HepG2 (cell line): ENCODE measurements at regions not wholly inside any gene's neighbourhood (a gene's known extent, or its start where the extent isn't known, plus 50 kb on each side); places are given as distances from the start of the nearest gene placed in this dataset.

Experiments used
- ATAC-seq: fragments of 200-7000 bp; cut with Tn5 transposase; 3 replicates; pipeline ENCODE4 v1.9.1; 2020; ENCODE audit warnings: mild to moderate bottlenecking, moderate library complexity
- BruUV-seq: library from RNA; stranded (reverse); fragments of 400-500 nt; replicated peaks from 2 replicates; lab custom pipeline; 2021; lab: Mats Ljungman, UMichigan
- CTCF ChIA-PET: fragments of 300-600 bp; formaldehyde crosslinking; extraction: SDS; loops from one replicate; lab custom pipeline; 2021; ENCODE audit warnings: low total read pairs, inconsistent platforms, low intra/inter-chr PET ratio; lab: Yijun Ruan, JAX
- POLR2A ChIA-PET: fragments of 350-600 bp; sonication (Branson Sonifier 250); formaldehyde crosslinking; loops from one replicate; lab custom pipeline; 2020; ENCODE audit warnings: antibody characterized with exemption, inconsistent platforms; lab: Yijun Ruan, JAX
- DNase-seq: peaks from one replicate; pipeline ENCODE4 v3.0.0-alpha.2; 2015; ENCODE audit warnings: low spot score
- FAIRE-seq: peaks from 3 replicates; lab custom pipeline; 2011; peaks lifted over from hg19 to GRCh38; lab: Jason Lieb, UNC
- H2AFZ ChIP-seq: one replicate; pipeline ENCODE4 v1.6.1; 2011; ENCODE audit warnings: low read length, inconsistent platforms
- H3K27ac ChIP-seq: fragments of 300-600 bp; 3 replicates; pipeline ENCODE4 v1.8.0; 2011; ENCODE audit warnings: mixed run types, mild to moderate bottlenecking, mixed read lengths, low read length, inconsistent platforms; ENCODE audit not compliant: insufficient read depth; ENCODE audit errors: extremely low read length
- H3K27me3 ChIP-seq, 2 experiments: fragments of 200-600 bp in 1 of 2; 2 replicates in 1 of 2; 3 replicates in 1 of 2; pipeline versions ENCODE4 v1.6.0 to v1.8.0; 2011; ENCODE audit warnings: low read length in 2 of 2, mild to moderate bottlenecking in 2 of 2, moderate library complexity in 2 of 2, inconsistent platforms in 1 of 2; ENCODE audit not compliant: insufficient read depth in 2 of 2, control insufficient read depth in 1 of 2
- H3K36me3 ChIP-seq, 2 experiments: fragments of 200-600 bp in 1 of 2; replicated peaks in 1 of 2; 2 replicates in 1 of 2; 3 replicates in 1 of 2; pipeline versions ENCODE4 v1.5.1 to v1.8.0; 2011; ENCODE audit warnings: low read length in 2 of 2, inconsistent platforms in 1 of 2; ENCODE audit not compliant: insufficient read depth in 2 of 2, control insufficient read depth in 1 of 2
- H3K4me1 ChIP-seq: 2 replicates; pipeline ENCODE4 v1.5.1; 2012; ENCODE audit warnings: low read length, inconsistent platforms; ENCODE audit not compliant: insufficient read depth
- H3K4me2 ChIP-seq: 2 replicates; pipeline ENCODE4 v1.6.0; 2011; ENCODE audit warnings: low read depth, low read length, inconsistent platforms
- H3K4me3 ChIP-seq, 3 experiments: fragments of 200-600 bp in 1 of 3; sonication (generic), shearing (Covaris generic) in 1 of 3; replicated peaks in 1 of 3; 2 replicates each; pipeline ENCODE4 v1.5.1; 2011 to 2016; ENCODE audit warnings: low read length in 3 of 3, inconsistent platforms in 2 of 3, low read depth in 2 of 3, mild to moderate bottlenecking in 2 of 3, control low read depth in 1 of 3, mixed read lengths in 1 of 3; ENCODE audit not compliant: insufficient read depth in 1 of 3
- H3K79me2 ChIP-seq: one replicate; pipeline ENCODE4 v1.6.1; 2011; ENCODE audit warnings: low read length, inconsistent platforms; ENCODE audit not compliant: insufficient read depth
- H3K9ac ChIP-seq: 2 replicates; pipeline ENCODE4 v1.6.0; 2011; ENCODE audit warnings: mild to moderate bottlenecking, low read depth, low read length, inconsistent platforms; ENCODE audit not compliant: insufficient read depth
- H3K9me3 ChIP-seq: 2 replicates; pipeline ENCODE4 v1.5.1; 2012; ENCODE audit warnings: mild to moderate bottlenecking, low read length
- H4K20me1 ChIP-seq: 2 replicates; pipeline ENCODE4 v1.6.0; 2011; ENCODE audit warnings: inconsistent platforms, mild to moderate bottlenecking, low read length, moderate library complexity; ENCODE audit not compliant: insufficient read depth
- BRCA1 ChIP-seq: sonication (generic); formaldehyde crosslinking; IDR thresholded peaks from 2 replicates; pipeline ENCODE4 v1.4.0; 2020; ENCODE audit warnings: missing genetic modification reagents
- MTF2 ChIP-seq: sonication (generic); formaldehyde crosslinking; IDR thresholded peaks from 2 replicates; pipeline ENCODE4 v1.5.0; 2020; ENCODE audit warnings: missing genetic modification reagents, borderline replicate concordance
- NBN ChIP-seq: fragments of 450-650 bp; conservative IDR thresholded peaks from 2 replicates; pipeline ENCODE4 v1.6.1; 2017
- PAX8 ChIP-seq: sonication (generic); formaldehyde crosslinking; IDR thresholded peaks from 2 replicates; pipeline ENCODE4 v1.8.0; 2022; ENCODE audit warnings: mild to moderate bottlenecking, missing genetic modification reagents, borderline replicate concordance
- SALL1 ChIP-seq: sonication (generic); formaldehyde crosslinking; IDR thresholded peaks from 2 replicates; pipeline ENCODE4 v1.8.0; 2022; ENCODE audit warnings: mild to moderate bottlenecking, missing genetic modification reagents
- TARDBP ChIP-seq: sonication (generic); formaldehyde crosslinking; IDR thresholded peaks from 2 replicates; pipeline ENCODE4 v1.8.0; 2022; ENCODE audit warnings: mild to moderate bottlenecking, missing genetic modification reagents
- THAP11 ChIP-seq: IDR thresholded peaks from 2 replicates; pipeline ENCODE4 v1.6.1; 2016; ENCODE audit warnings: missing biosample characterization, missing genetic modification reagents
- YEATS4 ChIP-seq: sonication (generic); formaldehyde crosslinking; IDR thresholded peaks from 2 replicates; pipeline ENCODE4 v1.4.0; 2020; ENCODE audit warnings: missing genetic modification reagents, borderline replicate concordance
- ZNF124 ChIP-seq: sonication (generic); formaldehyde crosslinking; IDR thresholded peaks from 2 replicates; pipeline ENCODE4 v1.4.0; 2020; ENCODE audit warnings: missing genetic modification reagents
- ZNF3 ChIP-seq: IDR thresholded peaks from 2 replicates; pipeline ENCODE4 v1.7.0; 2017; ENCODE audit warnings: inconsistent platforms
- ZNF326 ChIP-seq: sonication (generic); formaldehyde crosslinking; IDR thresholded peaks from 2 replicates; pipeline ENCODE4 v1.4.0; 2020; ENCODE audit warnings: missing genetic modification reagents, borderline replicate concordance
- ZNF468 ChIP-seq: sonication (generic); formaldehyde crosslinking; IDR thresholded peaks from 2 replicates; pipeline ENCODE4 v1.8.0; 2022; ENCODE audit warnings: mild to moderate bottlenecking, moderate library complexity, missing genetic modification reagents
- ZNF556 ChIP-seq: sonication (generic); formaldehyde crosslinking; IDR thresholded peaks from 2 replicates; pipeline ENCODE4 v1.4.0; 2020; ENCODE audit warnings: mild to moderate bottlenecking, missing genetic modification reagents, borderline replicate concordance
- ZNF577 ChIP-seq: sonication (generic); formaldehyde crosslinking; IDR thresholded peaks from 2 replicates; pipeline ENCODE4 v1.4.0; 2020; ENCODE audit warnings: mild to moderate bottlenecking, low read depth, missing genetic modification reagents, borderline replicate concordance
- WGBS: methylation state at CpG from one replicate; pipeline ENCODE4 v1.1.6; 2017; ENCODE audit warnings: low lambda C conversion rate; 5-methylcytosine and 5-hydroxymethylcytosine counted together
- in situ Hi-C: cut with HindIII; loops from 2 replicates; pipeline ENCODE4 v1.10.0; 2017; ENCODE audit warnings: low pct_unique_long_range_greater_than_20kb; ENCODE audit not compliant: extremely low pct_ligation_motif_present
- intact Hi-C: fragments of 100-400 bp; cut with micrococcal nuclease; formaldehyde crosslinking; loops from one replicate; pipeline ENCODE4 v1.10.0; 2022; ENCODE audit not compliant: unreplicated experiment
- TF ChIP-seq, protein P1 (sequence below): sonication (generic); formaldehyde crosslinking; IDR thresholded peaks from 2 replicates; pipeline ENCODE4 v1.4.0; 2020; ENCODE audit warnings: missing genetic modification reagents, borderline replicate concordance
- TF ChIP-seq, protein P2 (sequence below): sonication (generic); formaldehyde crosslinking; IDR thresholded peaks from 2 replicates; pipeline ENCODE4 v1.5.1; 2020; ENCODE audit warnings: missing genetic modification reagents, mild to moderate bottlenecking, borderline replicate concordance
- TF ChIP-seq, protein P3 (sequence below): sonication (generic); formaldehyde crosslinking; IDR thresholded peaks from 2 replicates; pipeline ENCODE4 v1.9.0; 2022; ENCODE audit warnings: missing genetic modification reagents, mild to moderate bottlenecking, borderline replicate concordance

DNA sequence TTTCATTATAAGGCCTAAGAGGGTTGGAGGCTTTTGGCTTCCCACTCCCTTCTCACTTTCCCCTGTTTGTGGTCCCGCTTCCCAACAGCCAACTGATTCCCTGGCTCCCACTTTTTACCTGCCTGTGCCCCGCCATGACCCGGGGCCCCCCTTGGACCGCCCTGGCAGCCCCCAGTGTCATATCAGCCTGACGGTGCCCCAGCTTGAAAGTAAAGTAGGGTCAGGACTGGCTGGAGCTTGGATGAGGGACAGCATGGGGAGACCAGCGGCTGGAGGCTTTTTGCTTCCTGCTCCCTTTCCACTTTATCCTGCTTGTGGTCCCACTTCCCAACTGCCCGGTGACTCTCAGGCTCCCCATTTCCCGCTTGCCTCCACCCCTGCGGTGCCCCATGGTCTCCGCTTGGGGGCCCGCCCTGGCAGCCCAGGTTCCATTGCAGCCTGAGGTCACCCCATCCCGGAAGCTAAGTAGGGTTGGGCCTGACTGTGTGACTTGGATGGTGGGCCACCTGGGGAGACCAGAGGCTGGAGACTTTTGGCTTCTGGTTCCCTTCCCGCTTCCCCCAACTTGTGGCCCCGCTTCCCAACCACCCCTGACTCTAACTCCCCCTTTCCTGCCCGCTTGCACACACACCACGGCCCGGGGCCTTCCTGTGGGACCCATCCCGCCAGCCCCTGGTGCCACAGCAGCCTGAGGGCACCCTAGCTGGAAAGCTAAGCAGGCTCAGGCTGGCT lies 2274.7 kb downstream of the TP53TG3F start:
- no TSS peak for BruUV-seq
- FAIRE-seq (no peak), ATAC-seq (no peak; the same call in 1 of the 3 replicates), DNase-seq (no peak)
- CTCF ChIA-PET = no interaction called here
- Histone ChIP-seq H3K9ac (no peak overlapping the region), H3K36me3 (no peaks in the 10 kb centered on the region), H3K4me1 (no peaks in the 10 kb centered on the region), H3K79me2 (no peaks in the 10 kb centered on the region), H4K20me1 (no peaks in the 10 kb centered on the region), H2AFZ (no peak overlapping the region), H3K27me3 (no peaks in the 10 kb centered on the region), H3K4me3 (no peak overlapping the region), H3K27ac (no peak overlapping the region), H3K9me3 (peaks cover 97% of the 10 kb centered on the region), H3K4me2 (no peak overlapping the region)
- whole genome bisulfite sequencing = 11% methylated on average over 18 of the region's 18 CpGs
- TF ChIP-seq ZNF326 (CRISPR knock-in tag) (no peak), SALL1 (CRISPR knock-in tag) (no peak), BRCA1 (CRISPR knock-in tag) (no peak), ZNF556 (no peak), THAP11 (no peak), ZNF468 (CRISPR knock-in tag) (no peak), NBN (no peak), MTF2 (CRISPR knock-in tag) (no peak), TARDBP (CRISPR knock-in tag) (no peak), ZNF577 (no peak), YEATS4 (CRISPR knock-in tag) (no peak), ZNF124 (no peak), ZNF3 (CRISPR knock-in tag) (no peak), PAX8 (CRISPR knock-in tag) (no peak)
- TF ChIP-seq, protein P1, sequence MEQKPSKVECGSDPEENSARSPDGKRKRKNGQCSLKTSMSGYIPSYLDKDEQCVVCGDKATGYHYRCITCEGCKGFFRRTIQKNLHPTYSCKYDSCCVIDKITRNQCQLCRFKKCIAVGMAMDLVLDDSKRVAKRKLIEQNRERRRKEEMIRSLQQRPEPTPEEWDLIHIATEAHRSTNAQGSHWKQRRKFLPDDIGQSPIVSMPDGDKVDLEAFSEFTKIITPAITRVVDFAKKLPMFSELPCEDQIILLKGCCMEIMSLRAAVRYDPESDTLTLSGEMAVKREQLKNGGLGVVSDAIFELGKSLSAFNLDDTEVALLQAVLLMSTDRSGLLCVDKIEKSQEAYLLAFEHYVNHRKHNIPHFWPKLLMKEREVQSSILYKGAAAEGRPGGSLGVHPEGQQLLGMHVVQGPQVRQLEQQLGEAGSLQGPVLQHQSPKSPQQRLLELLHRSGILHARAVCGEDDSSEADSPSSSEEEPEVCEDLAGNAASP = no peak
- TF ChIP-seq, protein P2, sequence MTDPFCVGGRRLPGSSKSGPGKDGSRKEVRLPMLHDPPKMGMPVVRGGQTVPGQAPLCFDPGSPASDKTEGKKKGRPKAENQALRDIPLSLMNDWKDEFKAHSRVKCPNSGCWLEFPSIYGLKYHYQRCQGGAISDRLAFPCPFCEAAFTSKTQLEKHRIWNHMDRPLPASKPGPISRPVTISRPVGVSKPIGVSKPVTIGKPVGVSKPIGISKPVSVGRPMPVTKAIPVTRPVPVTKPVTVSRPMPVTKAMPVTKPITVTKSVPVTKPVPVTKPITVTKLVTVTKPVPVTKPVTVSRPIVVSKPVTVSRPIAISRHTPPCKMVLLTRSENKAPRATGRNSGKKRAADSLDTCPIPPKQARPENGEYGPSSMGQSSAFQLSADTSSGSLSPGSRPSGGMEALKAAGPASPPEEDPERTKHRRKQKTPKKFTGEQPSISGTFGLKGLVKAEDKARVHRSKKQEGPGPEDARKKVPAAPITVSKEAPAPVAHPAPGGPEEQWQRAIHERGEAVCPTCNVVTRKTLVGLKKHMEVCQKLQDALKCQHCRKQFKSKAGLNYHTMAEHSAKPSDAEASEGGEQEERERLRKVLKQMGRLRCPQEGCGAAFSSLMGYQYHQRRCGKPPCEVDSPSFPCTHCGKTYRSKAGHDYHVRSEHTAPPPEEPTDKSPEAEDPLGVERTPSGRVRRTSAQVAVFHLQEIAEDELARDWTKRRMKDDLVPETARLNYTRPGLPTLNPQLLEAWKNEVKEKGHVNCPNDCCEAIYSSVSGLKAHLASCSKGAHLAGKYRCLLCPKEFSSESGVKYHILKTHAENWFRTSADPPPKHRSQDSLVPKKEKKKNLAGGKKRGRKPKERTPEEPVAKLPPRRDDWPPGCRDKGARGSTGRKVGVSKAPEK (CRISPR knock-in tag) = no peak
- TF ChIP-seq, protein P3, sequence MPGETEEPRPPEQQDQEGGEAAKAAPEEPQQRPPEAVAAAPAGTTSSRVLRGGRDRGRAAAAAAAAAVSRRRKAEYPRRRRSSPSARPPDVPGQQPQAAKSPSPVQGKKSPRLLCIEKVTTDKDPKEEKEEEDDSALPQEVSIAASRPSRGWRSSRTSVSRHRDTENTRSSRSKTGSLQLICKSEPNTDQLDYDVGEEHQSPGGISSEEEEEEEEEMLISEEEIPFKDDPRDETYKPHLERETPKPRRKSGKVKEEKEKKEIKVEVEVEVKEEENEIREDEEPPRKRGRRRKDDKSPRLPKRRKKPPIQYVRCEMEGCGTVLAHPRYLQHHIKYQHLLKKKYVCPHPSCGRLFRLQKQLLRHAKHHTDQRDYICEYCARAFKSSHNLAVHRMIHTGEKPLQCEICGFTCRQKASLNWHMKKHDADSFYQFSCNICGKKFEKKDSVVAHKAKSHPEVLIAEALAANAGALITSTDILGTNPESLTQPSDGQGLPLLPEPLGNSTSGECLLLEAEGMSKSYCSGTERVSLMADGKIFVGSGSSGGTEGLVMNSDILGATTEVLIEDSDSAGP (CRISPR knock-in tag) = no peak
- POLR2A ChIA-PET = no interaction called here
- intact Hi-C loops (no loop called here), in situ Hi-C loops (no loop called here)
